Cardiac septum (tissue), 1 donor: ENCODE measurements at regions not wholly inside any gene's neighbourhood (a gene's known extent, or its start where the extent isn't known, plus 50 kb on each side); places are given as distances from the start of the nearest gene placed in this dataset.
"Not testable (repeated sequence)": the region's sequence is repeated elsewhere in the genome, so short reads cannot be mapped to it uniquely, and the experiment has no call there.

Experiments
- DNase-seq: peaks from one replicate; pipeline ENCODE4 v3.0.0-alpha.2; 2020; ENCODE audit warnings: low spot score
- intact Hi-C: fragments of 100-400 bp; cut with DNase I; formaldehyde crosslinking; loops from one replicate; pipeline ENCODE4 v1.14.0; 2022
- donor health status: DM: no; HTN: no; CAD: no.

- intact Hi-C loops = no loop called here
- DNase-seq = no peak
Measured at GRCh38 chr3:124625074-124625473, 105.2 kb upstream of the UMPS start.

- no peak for DNase-seq
- intact Hi-C loops = no loop called here
Measured at GRCh38 chr3:124627501-124627908, 102.7 kb upstream of the UMPS start.

GRCh38 chr3:124628863-124629262 is 101.4 kb upstream of the UMPS start:
- no peak for DNase-seq
- intact Hi-C loops = no loop called here

GRCh38 chr3:124629497-124629896 is 100.8 kb upstream of the UMPS start:
- no peak for DNase-seq
- intact Hi-C loops = no loop called here

- intact Hi-C loops = no loop called here
Measured at GRCh38 chr3:124630960-124631359, 99.3 kb upstream of the UMPS start.

GRCh38 chr3:124631727-124632126 is 98.5 kb upstream of the UMPS start:
- intact Hi-C loops = no loop called here
- DNase-seq = no peak

More at GRCh38 chr3:124630960-124631359, 99.3 kb upstream of the UMPS start:
- no peak for DNase-seq

- intact Hi-C loops = no loop called here
- no peak for DNase-seq
Measured at GRCh38 chr3:124632566-124633140, 97.6 kb upstream of the UMPS start.

GRCh38 chr3:124633524-124633923 is 96.7 kb upstream of the UMPS start:
- intact Hi-C loops = no loop called here
- DNase-seq = no peak

GRCh38 chr3:124634210-124635168 is 95.8 kb upstream of the UMPS start:
- intact Hi-C loops = no loop called here
- no peak for DNase-seq

GRCh38 chr3:124635169-124635539 is 95.1 kb upstream of the UMPS start:
- DNase-seq = no peak
- intact Hi-C loops = no loop called here

- no peak for DNase-seq
Measured at GRCh38 chr3:124636101-124636862, 94.0 kb upstream of the UMPS start.

GRCh38 chr3:124636863-124637296 is 93.4 kb upstream of the UMPS start:
- intact Hi-C loops = no loop called here
- DNase-seq = no peak

More at GRCh38 chr3:124636101-124636862, 94.0 kb upstream of the UMPS start:
- intact Hi-C loops = no loop called here

- DNase-seq = no peak
- intact Hi-C loops = no loop called here
Measured at GRCh38 chr3:124639406-124640237, 90.6 kb upstream of the UMPS start.

- DNase-seq = no peak
- intact Hi-C loops = no loop called here
Measured at GRCh38 chr3:124640635-124641306, 89.5 kb upstream of the UMPS start.

GRCh38 chr3:124643453-124643852 is 86.8 kb upstream of the UMPS start:
- no peak for DNase-seq
- intact Hi-C loops = no loop called here

- DNase-seq, intact Hi-C loops: not testable (repeated sequence)
Measured at GRCh38 chr3:124646186-124646585, 84.1 kb upstream of the UMPS start.

- intact Hi-C loops = no loop called here
- DNase-seq = no peak
Measured at GRCh38 chr3:124648551-124648950, 81.7 kb upstream of the UMPS start.

- DNase-seq = no peak
- intact Hi-C loops = no loop called here
Measured at GRCh38 chr3:124650798-124651197, 79.5 kb upstream of the UMPS start.

- DNase-seq, intact Hi-C loops: not testable (repeated sequence)
Measured at GRCh38 chr3:124651416-124651815, 78.8 kb upstream of the UMPS start.
